HEK293 (cell line): ENCODE measurements at regions not wholly inside any gene's neighbourhood (a gene's known extent, or its start where the extent isn't known, plus 50 kb on each side); places are given as distances from the start of the nearest gene placed in this dataset.

Experiments
- CTCF ChIA-PET: fragments of 350-600 bp; formaldehyde crosslinking; extraction: SDS; loops from one replicate; lab custom pipeline; 2021; ENCODE audit warnings: antibody characterized with exemption; lab: Yijun Ruan, JAX
- POLR2A ChIA-PET: fragments of 300-600 bp; formaldehyde crosslinking; extraction: SDS; loops from one replicate; lab custom pipeline; 2020; ENCODE audit warnings: antibody characterized with exemption, inconsistent platforms; lab: Yijun Ruan, JAX
- H3K27ac ChIP-seq: fragments of 200-500 bp; sonication (Bioruptor generic); 2 replicates; pipeline ENCODE4 v1.5.1; 2014; ENCODE audit warnings: low read depth, low read length, control low read depth, inconsistent platforms; ENCODE audit errors: extremely low read depth
- H3K36me3 ChIP-seq, 2 experiments: fragments of 200-500 bp in 1 of 2; sonication (Bioruptor generic) in 1 of 2; 1 replicate in 1 of 2; 2 replicates in 1 of 2; pipeline ENCODE4 v1.5.1; 2014 to 2017; ENCODE audit warnings: inconsistent platforms in 2 of 2, low read length in 2 of 2; ENCODE audit not compliant: control insufficient read depth in 2 of 2, insufficient read depth in 1 of 2
- H3K4me1 ChIP-seq: fragments of 200-500 bp; sonication (Bioruptor generic); 2 replicates; pipeline ENCODE4 v1.5.1; 2014; ENCODE audit warnings: mild to moderate bottlenecking, low read length, inconsistent platforms; ENCODE audit not compliant: control insufficient read depth, insufficient read depth
- H3K4me3 ChIP-seq: 2 replicates; pipeline ENCODE4 v1.5.1; 2011; ENCODE audit warnings: low read depth, mild to moderate bottlenecking, control low read depth, low read length, moderate library complexity
- H3K9me3 ChIP-seq: fragments of 200-500 bp; sonication (Bioruptor generic); 2 replicates; pipeline ENCODE4 v1.5.1; 2014; ENCODE audit warnings: low read depth, low read length, inconsistent platforms; ENCODE audit not compliant: control insufficient read depth, insufficient read depth
- GLIS2 ChIP-seq: fragments of 450-650 bp; formaldehyde crosslinking; IDR thresholded peaks from 2 replicates; pipeline ENCODE4 v1.5.1; 2016; ENCODE audit warnings: missing biosample characterization, missing genetic modification characterization
- YY2 ChIP-seq: fragments of 450-650 bp; formaldehyde crosslinking; IDR thresholded peaks from 2 replicates; pipeline ENCODE4 v1.5.1; 2016; ENCODE audit warnings: missing biosample characterization, missing genetic modification characterization
- ZBTB21 ChIP-seq: fragments of 450-650 bp; formaldehyde crosslinking; IDR thresholded peaks from 2 replicates; pipeline ENCODE4 v1.5.1; 2017; ENCODE audit warnings: missing biosample characterization, missing genetic modification characterization
- ZNF10 ChIP-seq: fragments of 450-650 bp; formaldehyde crosslinking; IDR thresholded peaks from 2 replicates; pipeline ENCODE4 v1.5.1; 2017; ENCODE audit warnings: missing biosample characterization, missing genetic modification characterization
- ZNF132 ChIP-seq: fragments of 450-650 bp; formaldehyde crosslinking; IDR thresholded peaks from 2 replicates; pipeline ENCODE4 v1.5.1; 2017; ENCODE audit warnings: missing biosample characterization, missing genetic modification characterization, borderline replicate concordance
- ZNF155 ChIP-seq: fragments of 450-650 bp; formaldehyde crosslinking; IDR thresholded peaks from 2 replicates; pipeline ENCODE4 v1.5.1; 2016; ENCODE audit warnings: missing biosample characterization, missing genetic modification characterization
- ZNF184 ChIP-seq: fragments of 450-650 bp; IDR thresholded peaks from 2 replicates; pipeline ENCODE4 v1.5.1; 2018; ENCODE audit warnings: missing biosample characterization, mild to moderate bottlenecking, missing genetic modification characterization
- ZNF292 ChIP-seq: fragments of 450-650 bp; formaldehyde crosslinking; IDR thresholded peaks from 2 replicates; pipeline ENCODE4 v1.5.1; 2016; ENCODE audit warnings: low read depth, missing biosample characterization, missing genetic modification characterization, borderline replicate concordance
- ZNF311 ChIP-seq: fragments of 450-650 bp; formaldehyde crosslinking; IDR thresholded peaks from 2 replicates; pipeline ENCODE4 v1.5.1; 2017; ENCODE audit warnings: missing biosample characterization, missing genetic modification characterization, borderline replicate concordance
- ZNF571 ChIP-seq: fragments of 450-650 bp; formaldehyde crosslinking; IDR thresholded peaks from 2 replicates; pipeline ENCODE4 v1.5.0; 2017; ENCODE audit warnings: missing biosample characterization, missing genetic modification characterization
- ZNF621 ChIP-seq: fragments of 450-650 bp; formaldehyde crosslinking; IDR thresholded peaks from 2 replicates; pipeline ENCODE4 v1.5.1; 2017; ENCODE audit warnings: missing biosample characterization, missing genetic modification characterization
- ZNF677 ChIP-seq: fragments of 450-650 bp; IDR thresholded peaks from 2 replicates; pipeline ENCODE4 v1.5.0; 2018; ENCODE audit warnings: missing biosample characterization, mild to moderate bottlenecking, missing genetic modification characterization, moderate library complexity
- ZNF785 ChIP-seq: fragments of 450-650 bp; formaldehyde crosslinking; IDR thresholded peaks from 2 replicates; pipeline ENCODE4 v1.5.1; 2016; ENCODE audit warnings: missing biosample characterization, missing genetic modification characterization
- TF ChIP-seq, protein P1 (sequence below): fragments of 450-650 bp; formaldehyde crosslinking; IDR thresholded peaks from 2 replicates; pipeline ENCODE4 v1.5.1; 2017; ENCODE audit warnings: missing biosample characterization, missing genetic modification characterization
- TF ChIP-seq, protein P2 (sequence below): fragments of 450-650 bp; formaldehyde crosslinking; IDR thresholded peaks from 2 replicates; pipeline ENCODE4 v1.5.1; 2016; ENCODE audit warnings: missing biosample characterization, missing genetic modification characterization, low read depth
- TF ChIP-seq, protein P3 (sequence below): fragments of 450-650 bp; formaldehyde crosslinking; IDR thresholded peaks from 2 replicates; pipeline ENCODE4 v1.5.1; 2016; ENCODE audit warnings: missing biosample characterization, missing genetic modification characterization
- TF ChIP-seq, protein P4 (sequence below): fragments of 450-650 bp; formaldehyde crosslinking; IDR thresholded peaks from 2 replicates; pipeline ENCODE4 v1.5.1; 2016; ENCODE audit warnings: missing biosample characterization, missing genetic modification characterization
- TF ChIP-seq, protein P5 (sequence below): fragments of 450-650 bp; formaldehyde crosslinking; IDR thresholded peaks from 2 replicates; pipeline ENCODE4 v1.5.1; 2016; ENCODE audit warnings: missing biosample characterization, missing genetic modification characterization
- TF ChIP-seq, protein P6 (sequence below): fragments of 450-650 bp; formaldehyde crosslinking; IDR thresholded peaks from 2 replicates; pipeline ENCODE4 v1.5.1; 2016; ENCODE audit warnings: missing biosample characterization, missing genetic modification characterization

DNA sequence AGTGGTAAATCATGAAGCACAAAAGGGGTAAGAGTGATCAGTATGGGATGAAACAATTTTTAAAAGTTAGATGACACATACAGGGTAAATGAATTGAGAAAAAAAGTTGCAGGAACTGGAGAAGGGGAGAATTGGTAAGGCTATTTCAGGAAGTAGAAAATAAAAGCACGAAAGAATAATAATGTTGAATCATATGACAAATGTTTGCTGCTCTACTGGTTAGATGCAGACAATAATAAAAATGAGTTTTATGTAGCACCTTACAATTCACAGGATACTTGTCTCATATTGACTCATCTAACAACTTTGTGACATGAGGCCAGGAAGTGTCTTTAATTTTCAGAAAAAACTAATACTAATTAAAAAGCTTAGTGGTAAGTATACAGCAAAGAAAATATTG is 566.5 kb upstream of the MARCKS start:
- Histone ChIP-seq H3K4me1 (no peaks in the 10 kb centered on the region), H3K4me3 (no peak overlapping the region), H3K27ac (no peak overlapping the region), H3K36me3 (no peaks in the 10 kb centered on the region), H3K9me3 (no peaks in the 10 kb centered on the region)
- ChIA-PET POLR2A (no interaction called here), CTCF (interaction anchor here (1.0 to 1.3 kb wide), 2 partner anchors 11 to 16 kb away, joined by 3 to 6 read pairs; no protein-coding TSS in a partner anchor)
- no peak for TF ChIP-seq ZNF132 (tag by site-specific recombination)
- TF ChIP-seq, protein P1, sequence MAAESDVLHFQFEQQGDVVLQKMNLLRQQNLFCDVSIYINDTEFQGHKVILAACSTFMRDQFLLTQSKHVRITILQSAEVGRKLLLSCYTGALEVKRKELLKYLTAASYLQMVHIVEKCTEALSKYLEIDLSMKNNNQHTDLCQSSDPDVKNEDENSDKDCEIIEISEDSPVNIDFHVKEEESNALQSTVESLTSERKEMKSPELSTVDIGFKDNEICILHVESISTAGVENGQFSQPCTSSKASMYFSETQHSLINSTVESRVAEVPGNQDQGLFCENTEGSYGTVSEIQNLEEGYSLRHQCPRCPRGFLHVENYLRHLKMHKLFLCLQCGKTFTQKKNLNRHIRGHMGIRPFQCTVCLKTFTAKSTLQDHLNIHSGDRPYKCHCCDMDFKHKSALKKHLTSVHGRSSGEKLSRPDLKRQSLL: no peak
- TF ChIP-seq ZNF571 (tag by site-specific recombination): no peak
- TF ChIP-seq, protein P2, sequence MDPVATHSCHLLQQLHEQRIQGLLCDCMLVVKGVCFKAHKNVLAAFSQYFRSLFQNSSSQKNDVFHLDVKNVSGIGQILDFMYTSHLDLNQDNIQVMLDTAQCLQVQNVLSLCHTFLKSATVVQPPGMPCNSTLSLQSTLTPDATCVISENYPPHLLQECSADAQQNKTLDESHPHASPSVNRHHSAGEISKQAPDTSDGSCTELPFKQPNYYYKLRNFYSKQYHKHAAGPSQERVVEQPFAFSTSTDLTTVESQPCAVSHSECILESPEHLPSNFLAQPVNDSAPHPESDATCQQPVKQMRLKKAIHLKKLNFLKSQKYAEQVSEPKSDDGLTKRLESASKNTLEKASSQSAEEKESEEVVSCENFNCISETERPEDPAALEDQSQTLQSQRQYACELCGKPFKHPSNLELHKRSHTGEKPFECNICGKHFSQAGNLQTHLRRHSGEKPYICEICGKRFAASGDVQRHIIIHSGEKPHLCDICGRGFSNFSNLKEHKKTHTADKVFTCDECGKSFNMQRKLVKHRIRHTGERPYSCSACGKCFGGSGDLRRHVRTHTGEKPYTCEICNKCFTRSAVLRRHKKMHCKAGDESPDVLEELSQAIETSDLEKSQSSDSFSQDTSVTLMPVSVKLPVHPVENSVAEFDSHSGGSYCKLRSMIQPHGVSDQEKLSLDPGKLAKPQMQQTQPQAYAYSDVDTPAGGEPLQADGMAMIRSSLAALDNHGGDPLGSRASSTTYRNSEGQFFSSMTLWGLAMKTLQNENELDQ (tag by site-specific recombination): no peak
- TF ChIP-seq, protein P3, sequence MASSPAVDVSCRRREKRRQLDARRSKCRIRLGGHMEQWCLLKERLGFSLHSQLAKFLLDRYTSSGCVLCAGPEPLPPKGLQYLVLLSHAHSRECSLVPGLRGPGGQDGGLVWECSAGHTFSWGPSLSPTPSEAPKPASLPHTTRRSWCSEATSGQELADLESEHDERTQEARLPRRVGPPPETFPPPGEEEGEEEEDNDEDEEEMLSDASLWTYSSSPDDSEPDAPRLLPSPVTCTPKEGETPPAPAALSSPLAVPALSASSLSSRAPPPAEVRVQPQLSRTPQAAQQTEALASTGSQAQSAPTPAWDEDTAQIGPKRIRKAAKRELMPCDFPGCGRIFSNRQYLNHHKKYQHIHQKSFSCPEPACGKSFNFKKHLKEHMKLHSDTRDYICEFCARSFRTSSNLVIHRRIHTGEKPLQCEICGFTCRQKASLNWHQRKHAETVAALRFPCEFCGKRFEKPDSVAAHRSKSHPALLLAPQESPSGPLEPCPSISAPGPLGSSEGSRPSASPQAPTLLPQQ: no peak
- no peak for TF ChIP-seq ZNF10
- TF ChIP-seq ZNF155: no peak
- TF ChIP-seq ZBTB21 (tag by site-specific recombination): no peak
- no peak for TF ChIP-seq ZNF677 (tag by site-specific recombination)
- TF ChIP-seq ZNF621: no peak
- TF ChIP-seq, protein P4, sequence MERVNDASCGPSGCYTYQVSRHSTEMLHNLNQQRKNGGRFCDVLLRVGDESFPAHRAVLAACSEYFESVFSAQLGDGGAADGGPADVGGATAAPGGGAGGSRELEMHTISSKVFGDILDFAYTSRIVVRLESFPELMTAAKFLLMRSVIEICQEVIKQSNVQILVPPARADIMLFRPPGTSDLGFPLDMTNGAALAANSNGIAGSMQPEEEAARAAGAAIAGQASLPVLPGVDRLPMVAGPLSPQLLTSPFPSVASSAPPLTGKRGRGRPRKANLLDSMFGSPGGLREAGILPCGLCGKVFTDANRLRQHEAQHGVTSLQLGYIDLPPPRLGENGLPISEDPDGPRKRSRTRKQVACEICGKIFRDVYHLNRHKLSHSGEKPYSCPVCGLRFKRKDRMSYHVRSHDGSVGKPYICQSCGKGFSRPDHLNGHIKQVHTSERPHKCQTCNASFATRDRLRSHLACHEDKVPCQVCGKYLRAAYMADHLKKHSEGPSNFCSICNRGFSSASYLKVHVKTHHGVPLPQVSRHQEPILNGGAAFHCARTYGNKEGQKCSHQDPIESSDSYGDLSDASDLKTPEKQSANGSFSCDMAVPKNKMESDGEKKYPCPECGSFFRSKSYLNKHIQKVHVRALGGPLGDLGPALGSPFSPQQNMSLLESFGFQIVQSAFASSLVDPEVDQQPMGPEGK (tag by site-specific recombination): no peak
- TF ChIP-seq, protein P5, sequence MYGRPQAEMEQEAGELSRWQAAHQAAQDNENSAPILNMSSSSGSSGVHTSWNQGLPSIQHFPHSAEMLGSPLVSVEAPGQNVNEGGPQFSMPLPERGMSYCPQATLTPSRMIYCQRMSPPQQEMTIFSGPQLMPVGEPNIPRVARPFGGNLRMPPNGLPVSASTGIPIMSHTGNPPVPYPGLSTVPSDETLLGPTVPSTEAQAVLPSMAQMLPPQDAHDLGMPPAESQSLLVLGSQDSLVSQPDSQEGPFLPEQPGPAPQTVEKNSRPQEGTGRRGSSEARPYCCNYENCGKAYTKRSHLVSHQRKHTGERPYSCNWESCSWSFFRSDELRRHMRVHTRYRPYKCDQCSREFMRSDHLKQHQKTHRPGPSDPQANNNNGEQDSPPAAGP (tag by site-specific recombination): no peak
- TF ChIP-seq ZNF311 (tag by site-specific recombination): no peak
- no peak for TF ChIP-seq YY2 (tag by site-specific recombination)
- no peak for TF ChIP-seq ZNF184 (tag by site-specific recombination)
- TF ChIP-seq GLIS2 (tag by site-specific recombination): no peak
- TF ChIP-seq ZNF785 (tag by site-specific recombination): no peak
- no peak for TF ChIP-seq ZNF292 (tag by site-specific recombination)
- TF ChIP-seq, protein P6, sequence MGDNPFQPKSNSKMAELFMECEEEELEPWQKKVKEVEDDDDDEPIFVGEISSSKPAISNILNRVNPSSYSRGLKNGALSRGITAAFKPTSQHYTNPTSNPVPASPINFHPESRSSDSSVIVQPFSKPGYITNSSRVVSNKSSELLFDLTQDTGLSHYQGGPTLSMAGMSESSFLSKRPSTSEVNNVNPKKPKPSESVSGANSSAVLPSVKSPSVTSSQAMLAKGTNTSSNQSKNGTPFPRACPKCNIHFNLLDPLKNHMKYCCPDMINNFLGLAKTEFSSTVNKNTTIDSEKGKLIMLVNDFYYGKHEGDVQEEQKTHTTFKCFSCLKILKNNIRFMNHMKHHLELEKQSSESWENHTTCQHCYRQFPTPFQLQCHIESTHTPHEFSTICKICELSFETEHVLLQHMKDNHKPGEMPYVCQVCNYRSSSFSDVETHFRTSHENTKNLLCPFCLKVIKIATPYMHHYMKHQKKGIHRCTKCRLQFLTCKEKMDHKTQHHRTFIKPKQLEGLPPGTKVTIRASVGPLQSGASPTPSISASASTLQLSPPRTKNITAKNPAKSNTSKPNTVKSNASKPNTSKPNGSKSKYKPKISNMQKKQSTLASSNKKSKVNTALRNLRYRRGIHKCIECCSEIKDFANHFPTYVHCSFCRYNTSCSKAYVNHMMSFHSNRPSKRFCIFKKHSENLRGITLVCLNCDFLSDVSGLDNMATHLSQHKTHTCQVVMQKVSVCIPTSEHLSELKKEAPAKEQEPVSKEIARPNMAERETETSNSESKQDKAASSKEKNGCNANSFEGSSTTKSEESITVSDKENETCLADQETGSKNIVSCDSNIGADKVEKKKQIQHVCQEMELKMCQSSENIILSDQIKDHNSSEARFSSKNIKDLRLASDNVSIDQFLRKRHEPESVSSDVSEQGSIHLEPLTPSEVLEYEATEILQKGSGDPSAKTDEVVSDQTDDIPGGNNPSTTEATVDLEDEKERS: no peak
